Panc1 (cell line): ENCODE measurements at regions not wholly inside any gene's neighbourhood (a gene's known extent, or its start where the extent isn't known, plus 50 kb on each side); places are given as distances from the start of the nearest gene placed in this dataset.

Source experiments
- ATAC-seq: fragments of 200-7000 bp; cut with Tn5 transposase; 2 replicates; pipeline ENCODE4 v1.9.1; 2020; ENCODE audit warnings: mild to moderate bottlenecking, moderate library complexity
- BruUV-seq: library from RNA; stranded (reverse); fragments of 400-500 nt; replicated peaks from 2 replicates; lab custom pipeline; 2021; lab: Mats Ljungman, UMichigan
- CTCF ChIA-PET: fragments of 300-600 bp; sonication (Branson Sonifier 250); formaldehyde crosslinking; loops from one replicate; lab custom pipeline; 2022; ENCODE audit warnings: antibody characterized with exemption; lab: Charles Lee
- POLR2A ChIA-PET: fragments of 300-600 bp; sonication (Branson Sonifier 250); formaldehyde crosslinking; loops from one replicate; lab custom pipeline; 2022; ENCODE audit warnings: antibody characterized with exemption; lab: Charles Lee
- DNase-seq: peaks from one replicate; pipeline ENCODE4 v3.0.0-alpha.2; 2010; ENCODE audit warnings: low read depth, low spot score
- H3K27ac ChIP-seq: 2 replicates; pipeline ENCODE4 v1.5.1; 2011; ENCODE audit warnings: mild to moderate bottlenecking, low read length, inconsistent platforms
- H3K27me3 ChIP-seq: fragments of 200-500 bp; sonication (Bioruptor generic); 2 replicates; pipeline ENCODE4 v1.6.0; 2014; ENCODE audit warnings: low read length, inconsistent platforms; ENCODE audit not compliant: control insufficient read depth, insufficient read depth
- H3K36me3 ChIP-seq: fragments of 200-500 bp; sonication (Bioruptor generic); 2 replicates; pipeline ENCODE4 v1.5.1; 2014; ENCODE audit warnings: inconsistent platforms, mild to moderate bottlenecking, low read length, moderate library complexity; ENCODE audit not compliant: control insufficient read depth, insufficient read depth
- H3K4me1 ChIP-seq: 2 replicates; pipeline ENCODE4 v1.5.1; 2011; ENCODE audit warnings: inconsistent platforms, mild to moderate bottlenecking, low read length, moderate library complexity; ENCODE audit not compliant: control insufficient read depth, insufficient read depth
- H3K4me3 ChIP-seq, 2 experiments: 2 replicates each; pipeline ENCODE4 v1.5.1; 2011 to 2012; ENCODE audit warnings: low read depth in 2 of 2, low read length in 2 of 2, mild to moderate bottlenecking in 2 of 2, inconsistent platforms in 1 of 2, moderate library complexity in 1 of 2
- H3K9me3 ChIP-seq: fragments of 200-500 bp; sonication (Bioruptor generic); 2 replicates; pipeline ENCODE4 v1.5.1; 2014; ENCODE audit warnings: low read depth, mild to moderate bottlenecking, inconsistent platforms, low read length, moderate library complexity; ENCODE audit not compliant: control insufficient read depth, insufficient read depth
- POLR2AphosphoS5 ChIP-seq: IDR thresholded peaks from 2 replicates; pipeline ENCODE4 v1.6.1; 2012; ENCODE audit warnings: mild to moderate bottlenecking, low read depth, low read length, moderate library complexity
- SIN3A ChIP-seq: IDR thresholded peaks from 2 replicates; pipeline ENCODE4 v1.6.1; 2012; ENCODE audit warnings: low read depth, mild to moderate bottlenecking, low read length, moderate library complexity, borderline replicate concordance; ENCODE audit not compliant: insufficient read depth
- TCF7L2 ChIP-seq: IDR thresholded peaks from 2 replicates; pipeline ENCODE4 v1.6.1; 2011; ENCODE audit warnings: mild to moderate bottlenecking, low read depth, low read length, inconsistent platforms
- in situ Hi-C: cut with HindIII; loops from 2 replicates; pipeline ENCODE4 v1.10.0; 2016; ENCODE audit warnings: low sequenced_read_pairs, low pct_unique_long_range_greater_than_20kb
- intact Hi-C: fragments of 100-400 bp; cut with micrococcal nuclease; formaldehyde crosslinking; loops from one replicate; pipeline ENCODE4 v1.10.0; 2022; ENCODE audit not compliant: unreplicated experiment
- TF ChIP-seq, protein P1 (sequence below), 2 experiments: IDR thresholded peaks; 2 replicates each; pipeline ENCODE4 v1.6.1; 2011 to 2012; ENCODE audit warnings: low read depth in 2 of 2, control low read depth in 1 of 2, low read length in 1 of 2, mild to moderate bottlenecking in 1 of 2, moderate library complexity in 1 of 2; ENCODE audit not compliant: insufficient read depth in 1 of 2
- TF ChIP-seq, protein P2 (sequence below): fragments of 450-650 bp; IDR thresholded peaks from 2 replicates; pipeline ENCODE4 v1.5.1; 2017; ENCODE audit warnings: mild to moderate bottlenecking

DNA sequence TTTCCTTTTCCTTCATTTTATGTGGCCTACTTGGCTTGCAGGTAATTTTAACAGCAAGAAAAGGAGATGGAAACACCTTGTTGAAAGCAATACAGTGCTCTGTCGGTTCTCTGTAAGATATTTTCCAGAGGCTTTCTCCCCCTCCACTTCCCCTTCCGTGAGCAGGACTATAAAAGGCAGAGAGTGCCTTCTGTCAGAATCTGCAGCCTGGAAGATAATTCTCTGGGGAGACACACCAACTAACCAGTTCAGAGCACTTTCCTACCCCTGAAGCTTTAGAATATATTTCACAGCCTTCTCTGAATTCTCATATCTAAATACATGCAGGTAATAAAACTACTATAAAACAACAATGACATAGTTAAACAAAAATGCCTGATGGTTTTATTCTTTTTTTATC, 141.1 kb downstream of the IDS start:
- in situ Hi-C loops (no loop called here), intact Hi-C loops (no loop called here)
- H3K36me3 ChIP-seq: no peaks in the 10 kb centered on the region
- H3K27ac ChIP-seq: no peak overlapping the region
- DNase-seq: no peak
- ChIA-PET CTCF (no interaction called here), POLR2A (no interaction called here)
- no peak for ATAC-seq
- no TSS peak for BruUV-seq
- H3K4me1 ChIP-seq: no peaks in the 10 kb centered on the region
- H3K9me3 ChIP-seq: no peaks in the 10 kb centered on the region
- no peak for TF ChIP-seq TCF7L2
- TF ChIP-seq SIN3A: no peak
- TF ChIP-seq, protein P1, sequence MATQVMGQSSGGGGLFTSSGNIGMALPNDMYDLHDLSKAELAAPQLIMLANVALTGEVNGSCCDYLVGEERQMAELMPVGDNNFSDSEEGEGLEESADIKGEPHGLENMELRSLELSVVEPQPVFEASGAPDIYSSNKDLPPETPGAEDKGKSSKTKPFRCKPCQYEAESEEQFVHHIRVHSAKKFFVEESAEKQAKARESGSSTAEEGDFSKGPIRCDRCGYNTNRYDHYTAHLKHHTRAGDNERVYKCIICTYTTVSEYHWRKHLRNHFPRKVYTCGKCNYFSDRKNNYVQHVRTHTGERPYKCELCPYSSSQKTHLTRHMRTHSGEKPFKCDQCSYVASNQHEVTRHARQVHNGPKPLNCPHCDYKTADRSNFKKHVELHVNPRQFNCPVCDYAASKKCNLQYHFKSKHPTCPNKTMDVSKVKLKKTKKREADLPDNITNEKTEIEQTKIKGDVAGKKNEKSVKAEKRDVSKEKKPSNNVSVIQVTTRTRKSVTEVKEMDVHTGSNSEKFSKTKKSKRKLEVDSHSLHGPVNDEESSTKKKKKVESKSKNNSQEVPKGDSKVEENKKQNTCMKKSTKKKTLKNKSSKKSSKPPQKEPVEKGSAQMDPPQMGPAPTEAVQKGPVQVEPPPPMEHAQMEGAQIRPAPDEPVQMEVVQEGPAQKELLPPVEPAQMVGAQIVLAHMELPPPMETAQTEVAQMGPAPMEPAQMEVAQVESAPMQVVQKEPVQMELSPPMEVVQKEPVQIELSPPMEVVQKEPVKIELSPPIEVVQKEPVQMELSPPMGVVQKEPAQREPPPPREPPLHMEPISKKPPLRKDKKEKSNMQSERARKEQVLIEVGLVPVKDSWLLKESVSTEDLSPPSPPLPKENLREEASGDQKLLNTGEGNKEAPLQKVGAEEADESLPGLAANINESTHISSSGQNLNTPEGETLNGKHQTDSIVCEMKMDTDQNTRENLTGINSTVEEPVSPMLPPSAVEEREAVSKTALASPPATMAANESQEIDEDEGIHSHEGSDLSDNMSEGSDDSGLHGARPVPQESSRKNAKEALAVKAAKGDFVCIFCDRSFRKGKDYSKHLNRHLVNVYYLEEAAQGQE (IDR thresholded peaks at IDR 0.05; ENCODE audit: insufficient read depth in 1 of 2, low read depth in 2 of 2, low read length in 1 of 2): no peak
- TF ChIP-seq, protein P2, sequence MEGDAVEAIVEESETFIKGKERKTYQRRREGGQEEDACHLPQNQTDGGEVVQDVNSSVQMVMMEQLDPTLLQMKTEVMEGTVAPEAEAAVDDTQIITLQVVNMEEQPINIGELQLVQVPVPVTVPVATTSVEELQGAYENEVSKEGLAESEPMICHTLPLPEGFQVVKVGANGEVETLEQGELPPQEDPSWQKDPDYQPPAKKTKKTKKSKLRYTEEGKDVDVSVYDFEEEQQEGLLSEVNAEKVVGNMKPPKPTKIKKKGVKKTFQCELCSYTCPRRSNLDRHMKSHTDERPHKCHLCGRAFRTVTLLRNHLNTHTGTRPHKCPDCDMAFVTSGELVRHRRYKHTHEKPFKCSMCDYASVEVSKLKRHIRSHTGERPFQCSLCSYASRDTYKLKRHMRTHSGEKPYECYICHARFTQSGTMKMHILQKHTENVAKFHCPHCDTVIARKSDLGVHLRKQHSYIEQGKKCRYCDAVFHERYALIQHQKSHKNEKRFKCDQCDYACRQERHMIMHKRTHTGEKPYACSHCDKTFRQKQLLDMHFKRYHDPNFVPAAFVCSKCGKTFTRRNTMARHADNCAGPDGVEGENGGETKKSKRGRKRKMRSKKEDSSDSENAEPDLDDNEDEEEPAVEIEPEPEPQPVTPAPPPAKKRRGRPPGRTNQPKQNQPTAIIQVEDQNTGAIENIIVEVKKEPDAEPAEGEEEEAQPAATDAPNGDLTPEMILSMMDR: no peak
- TF ChIP-seq POLR2AphosphoS5: no peak
- H3K4me3 ChIP-seq: no peak overlapping the region
- H3K27me3 ChIP-seq: no peaks in the 10 kb centered on the region

DNA sequence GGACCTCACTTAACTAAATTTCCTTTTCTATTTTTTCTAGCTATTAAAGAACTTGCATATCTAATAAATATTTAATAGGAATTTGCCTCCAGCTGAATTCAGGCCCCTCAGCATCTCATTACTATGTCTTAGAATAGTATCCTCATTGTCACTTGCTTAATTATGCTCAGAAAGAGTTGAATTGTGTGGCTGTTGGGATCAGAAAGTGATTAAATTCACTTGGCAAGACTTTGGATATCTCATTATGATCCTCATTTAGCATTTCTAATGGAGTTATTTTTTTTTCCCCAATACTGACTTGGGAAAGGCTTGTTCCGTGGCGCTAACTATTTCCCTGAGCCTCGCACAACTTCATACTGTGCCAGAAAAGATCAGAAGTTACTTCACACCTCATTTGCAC, 158.8 kb downstream of the IDS start:
- no TSS peak for BruUV-seq
- ATAC-seq (no peak), DNase-seq (no peak)
- in situ Hi-C loops (no loop called here), intact Hi-C loops (no loop called here)
- ChIA-PET CTCF (no interaction called here), POLR2A (no interaction called here)
- Histone ChIP-seq H3K4me3 (no peak overlapping the region), H3K9me3 (no peaks in the 10 kb centered on the region), H3K4me1 (no peaks in the 10 kb centered on the region), H3K27ac (no peak overlapping the region), H3K36me3 (no peaks in the 10 kb centered on the region), H3K27me3 (no peaks in the 10 kb centered on the region)
- TF ChIP-seq, protein P2: no peak
- TF ChIP-seq POLR2AphosphoS5 (no peak), SIN3A (no peak), TCF7L2 (no peak)
- TF ChIP-seq, protein P1 (IDR thresholded peaks at IDR 0.05; ENCODE audit: insufficient read depth in 1 of 2, low read depth in 2 of 2, low read length in 1 of 2): no peak
